Central memory CD8-positive, alpha-beta T cell (primary cell): ENCODE measurements at regions not wholly inside any gene's neighbourhood (a gene's known extent, or its start where the extent isn't known, plus 50 kb on each side); places are given as distances from the start of the nearest gene placed in this dataset.
"Not testable (repeated sequence)": the region's sequence is repeated elsewhere in the genome, so short reads cannot be mapped to it uniquely, and the experiment has no call there.

Experiments
- ATAC-seq: fragments of 150-1000 bp; cut with Tn5 transposase; replicated peaks from 2 replicates; pipeline ENCODE4 v1.10.0; 2022; ENCODE audit warnings: mild to moderate bottlenecking, moderate FRiP score, moderate number of reproducible peaks; ENCODE audit not compliant: poor library complexity, severe bottlenecking; ENCODE audit errors: extremely low read depth
- DNase-seq, 2 donors: peaks; one replicate each; pipeline ENCODE4 v3.0.0; 2021; ENCODE audit warnings: low spot score in 2 of 2
- H3K27ac Mint-ChIP-seq: one replicate; pipeline ENCODE4 v1.8.0; 2022; ENCODE audit warnings: low read depth, mild to moderate bottlenecking, moderate library complexity, mixed read lengths
- H3K27me3 Mint-ChIP-seq: one replicate; pipeline ENCODE4 v1.8.0; 2022; ENCODE audit warnings: mixed read lengths
- H3K36me3 Mint-ChIP-seq: one replicate; pipeline ENCODE4 v1.8.0; 2022; ENCODE audit warnings: mild to moderate bottlenecking, moderate library complexity, mixed read lengths; ENCODE audit not compliant: insufficient read depth
- H3K4me1 Mint-ChIP-seq: one replicate; pipeline ENCODE4 v1.8.0; 2022; ENCODE audit warnings: mixed read lengths
- H3K4me3 Mint-ChIP-seq: one replicate; pipeline ENCODE4 v1.8.0; 2022; ENCODE audit warnings: mild to moderate bottlenecking, moderate library complexity, mixed read lengths
- H3K9me3 Mint-ChIP-seq: one replicate; pipeline ENCODE4 v1.8.0; 2022; ENCODE audit warnings: mixed read lengths

DNA sequence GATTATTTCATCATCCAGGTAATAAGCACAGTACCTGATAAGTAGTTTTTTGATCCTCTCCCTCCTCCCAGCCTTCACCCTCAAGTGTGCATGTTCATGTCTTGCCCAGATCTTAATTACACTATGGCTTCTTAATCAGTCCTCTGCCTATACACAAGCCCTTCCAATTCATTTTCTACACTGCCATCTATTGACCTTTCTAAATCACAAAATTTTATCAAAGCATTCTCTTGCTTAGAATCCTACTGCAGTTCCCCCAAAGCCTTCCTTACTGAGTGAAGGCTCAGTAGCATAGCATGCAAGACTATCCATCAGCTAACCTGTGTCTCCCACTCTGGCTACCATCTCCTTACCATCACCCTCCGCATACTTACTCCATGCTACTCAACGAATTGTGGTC, 51.3 kb downstream of the ASAH2 start:
- not testable (repeated sequence) for H3K27ac Mint-ChIP-seq, H3K4me3 Mint-ChIP-seq, H3K4me1 Mint-ChIP-seq, H3K9me3 Mint-ChIP-seq, DNase-seq, H3K36me3 Mint-ChIP-seq
- ATAC-seq, result peak; percentile 32
- peaks cover 23% of the 10 kb centered on the region for H3K27me3 Mint-ChIP-seq

DNA sequence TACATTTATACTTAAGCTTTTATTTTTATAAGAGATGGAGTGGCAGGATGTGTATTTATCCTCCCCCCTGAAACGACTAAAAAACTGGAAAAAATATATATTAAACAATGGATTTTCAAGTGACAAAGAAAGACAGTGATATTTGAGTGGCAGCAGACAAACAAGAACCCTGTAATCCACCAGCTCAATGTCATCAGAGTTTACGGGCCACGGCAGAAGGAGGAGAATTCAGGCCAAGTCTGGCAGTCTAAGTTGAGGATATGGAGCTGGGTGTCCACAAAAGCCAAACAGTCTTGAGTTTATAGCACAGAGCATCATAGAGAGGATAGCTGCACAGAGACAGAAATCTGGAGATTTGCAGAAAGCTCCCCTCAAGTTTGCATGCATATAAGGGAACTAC, 58.2 kb downstream of the ASAH2 start:
- not testable (repeated sequence) for H3K27ac Mint-ChIP-seq, DNase-seq, H3K4me1 Mint-ChIP-seq, H3K4me3 Mint-ChIP-seq, ATAC-seq, H3K27me3 Mint-ChIP-seq, H3K36me3 Mint-ChIP-seq, H3K9me3 Mint-ChIP-seq
